MM.1S (cell line): ENCODE measurements at regions not wholly inside any gene's neighbourhood (a gene's known extent, or its start where the extent isn't known, plus 50 kb on each side); places are given as distances from the start of the nearest gene placed in this dataset.
"Not testable (repeated sequence)": the region's sequence is repeated elsewhere in the genome, so short reads cannot be mapped to it uniquely, and the experiment has no call there.

Experiments
- DNase-seq: peaks from one replicate; pipeline ENCODE4 v3.0.0-alpha.2; 2015
- H2AFZ ChIP-seq: fragments of 300-600 bp; sonication (generic); 2 replicates; pipeline ENCODE4 v1.6.0; 2016; ENCODE audit warnings: antibody characterized with exemption, low read length
- H3F3A ChIP-seq: fragments of 300-600 bp; sonication (generic); 2 replicates; pipeline ENCODE4 v1.6.1; 2016; ENCODE audit warnings: mild to moderate bottlenecking, antibody characterized with exemption, low read length, moderate library complexity, mixed read lengths; ENCODE audit not compliant: insufficient read depth
- H3K27ac ChIP-seq: fragments of 300-600 bp; sonication (generic); 2 replicates; pipeline ENCODE4 v1.5.1; 2016; ENCODE audit warnings: mild to moderate bottlenecking, low read length
- H3K27me3 ChIP-seq: fragments of 300-600 bp; sonication (generic); replicated peaks from 2 replicates; pipeline ENCODE4 v1.6.0; 2016; ENCODE audit warnings: low read length; ENCODE audit not compliant: insufficient read depth
- H3K36me3 ChIP-seq: fragments of 300-600 bp; sonication (generic); replicated peaks from 2 replicates; pipeline ENCODE4 v1.6.1; 2016; ENCODE audit warnings: mild to moderate bottlenecking, low read length, mixed read lengths; ENCODE audit not compliant: insufficient read depth
- H3K4me1 ChIP-seq: fragments of 300-600 bp; sonication (generic); 2 replicates; pipeline ENCODE4 v1.6.1; 2016; ENCODE audit warnings: low read length, mixed read lengths
- H3K4me2 ChIP-seq: fragments of 300-600 bp; sonication (generic); 2 replicates; pipeline ENCODE4 v1.6.0; 2016; ENCODE audit warnings: low read depth, low read length
- H3K4me3 ChIP-seq: fragments of 300-600 bp; sonication (generic); 2 replicates; pipeline ENCODE4 v1.5.1; 2016; ENCODE audit warnings: low read length, mixed read lengths
- H3K79me2 ChIP-seq: fragments of 300-600 bp; sonication (generic); 2 replicates; pipeline ENCODE4 v1.6.1; 2016; ENCODE audit warnings: mixed run types, low read length, mixed read lengths
- H3K9ac ChIP-seq: fragments of 300-600 bp; sonication (generic); 2 replicates; pipeline ENCODE4 v1.6.1; 2016; ENCODE audit warnings: low read length, mixed read lengths
- H3K9me2 ChIP-seq: fragments of 300-600 bp; sonication (generic); replicated peaks from 2 replicates; pipeline ENCODE4 v1.6.1; 2016; ENCODE audit warnings: mild to moderate bottlenecking, low read length, mixed read lengths; ENCODE audit not compliant: insufficient read depth
- H3K9me3 ChIP-seq: fragments of 300-600 bp; sonication (generic); replicated peaks from 2 replicates; pipeline ENCODE4 v1.6.1; 2016; ENCODE audit warnings: mild to moderate bottlenecking, low read length, mixed read lengths; ENCODE audit not compliant: insufficient read depth
- H4K20me1 ChIP-seq: fragments of 300-600 bp; sonication (generic); 2 replicates; pipeline ENCODE4 v1.6.1; 2016; ENCODE audit warnings: mild to moderate bottlenecking, low read length, moderate library complexity, mixed read lengths; ENCODE audit not compliant: insufficient read depth
- EZH2 ChIP-seq: fragments of 300-600 bp; sonication (generic); optimal IDR thresholded peaks from 2 replicates; pipeline ENCODE3; 2017; ENCODE audit warnings: low read depth, mild to moderate bottlenecking, antibody characterized with exemption, low read length, mixed read lengths
- EZH2phosphoT487 ChIP-seq: fragments of 300-600 bp; sonication (generic); IDR thresholded peaks from 2 replicates; pipeline ENCODE4 v1.6.1; 2018; ENCODE audit warnings: antibody characterized with exemption, low read length
- TF ChIP-seq, protein P1 (sequence below): fragments of 300-600 bp; sonication (generic); IDR thresholded peaks from 2 replicates; pipeline ENCODE4 v1.5.1; 2016; ENCODE audit warnings: antibody characterized with exemption, low read length, mixed read lengths

DNA sequence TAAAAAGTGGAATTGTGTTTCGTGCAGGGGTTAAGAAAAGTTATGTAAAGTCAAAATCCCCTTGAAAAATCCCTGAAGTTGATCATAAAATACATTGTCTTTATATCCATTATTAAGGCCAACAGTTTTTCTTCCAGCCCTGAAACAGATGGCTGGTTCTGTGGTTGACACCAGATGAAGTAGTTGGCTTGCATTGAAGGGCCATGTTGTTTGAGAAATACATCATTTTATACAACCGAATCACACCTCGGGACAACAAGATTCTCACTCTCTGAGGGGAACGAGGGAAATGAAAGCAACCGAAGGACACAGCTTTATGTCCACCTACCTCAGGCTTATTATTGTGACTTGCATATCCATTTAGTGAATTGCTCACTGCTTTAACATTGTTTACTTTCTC is 126.0 kb upstream of the MITF start:
- no peak for DNase-seq
- Histone ChIP-seq H3K9me2 (no peaks in the 10 kb centered on the region), H4K20me1 (no peaks in the 10 kb centered on the region), H3K9me3 (no peaks in the 10 kb centered on the region), H3K4me3 (no peak overlapping the region), H3K4me2 (no peak overlapping the region), H2AFZ (no peak overlapping the region), H3K27ac (no peak overlapping the region), H3K79me2 (no peaks in the 10 kb centered on the region), H3K36me3 (no peaks in the 10 kb centered on the region), H3F3A (no peaks in the 10 kb centered on the region), H3K4me1 (no peaks in the 10 kb centered on the region), H3K27me3 (no peaks in the 10 kb centered on the region), H3K9ac (no peak overlapping the region)
- TF ChIP-seq EZH2phosphoT487 (no peak), EZH2 (no peak)
- TF ChIP-seq, protein P1, sequence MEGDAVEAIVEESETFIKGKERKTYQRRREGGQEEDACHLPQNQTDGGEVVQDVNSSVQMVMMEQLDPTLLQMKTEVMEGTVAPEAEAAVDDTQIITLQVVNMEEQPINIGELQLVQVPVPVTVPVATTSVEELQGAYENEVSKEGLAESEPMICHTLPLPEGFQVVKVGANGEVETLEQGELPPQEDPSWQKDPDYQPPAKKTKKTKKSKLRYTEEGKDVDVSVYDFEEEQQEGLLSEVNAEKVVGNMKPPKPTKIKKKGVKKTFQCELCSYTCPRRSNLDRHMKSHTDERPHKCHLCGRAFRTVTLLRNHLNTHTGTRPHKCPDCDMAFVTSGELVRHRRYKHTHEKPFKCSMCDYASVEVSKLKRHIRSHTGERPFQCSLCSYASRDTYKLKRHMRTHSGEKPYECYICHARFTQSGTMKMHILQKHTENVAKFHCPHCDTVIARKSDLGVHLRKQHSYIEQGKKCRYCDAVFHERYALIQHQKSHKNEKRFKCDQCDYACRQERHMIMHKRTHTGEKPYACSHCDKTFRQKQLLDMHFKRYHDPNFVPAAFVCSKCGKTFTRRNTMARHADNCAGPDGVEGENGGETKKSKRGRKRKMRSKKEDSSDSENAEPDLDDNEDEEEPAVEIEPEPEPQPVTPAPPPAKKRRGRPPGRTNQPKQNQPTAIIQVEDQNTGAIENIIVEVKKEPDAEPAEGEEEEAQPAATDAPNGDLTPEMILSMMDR: no peak

- Histone ChIP-seq H3K27ac (no peak overlapping the region), H3K79me2 (no peaks in the 10 kb centered on the region), H3K4me1 (no peaks in the 10 kb centered on the region), H3F3A (no peaks in the 10 kb centered on the region), H3K4me2 (no peak overlapping the region), H4K20me1 (no peaks in the 10 kb centered on the region), H3K4me3 (no peak overlapping the region), H2AFZ (no peak overlapping the region), H3K36me3 (no peaks in the 10 kb centered on the region), H3K9me3 (no peaks in the 10 kb centered on the region), H3K27me3 (no peaks in the 10 kb centered on the region), H3K9ac (no peak overlapping the region), H3K9me2 (no peaks in the 10 kb centered on the region)
- TF ChIP-seq EZH2phosphoT487: no peak
- no peak for DNase-seq
Observed at GRCh38 chr3:69612791-69613190, 126.5 kb upstream of the MITF start.

DNA sequence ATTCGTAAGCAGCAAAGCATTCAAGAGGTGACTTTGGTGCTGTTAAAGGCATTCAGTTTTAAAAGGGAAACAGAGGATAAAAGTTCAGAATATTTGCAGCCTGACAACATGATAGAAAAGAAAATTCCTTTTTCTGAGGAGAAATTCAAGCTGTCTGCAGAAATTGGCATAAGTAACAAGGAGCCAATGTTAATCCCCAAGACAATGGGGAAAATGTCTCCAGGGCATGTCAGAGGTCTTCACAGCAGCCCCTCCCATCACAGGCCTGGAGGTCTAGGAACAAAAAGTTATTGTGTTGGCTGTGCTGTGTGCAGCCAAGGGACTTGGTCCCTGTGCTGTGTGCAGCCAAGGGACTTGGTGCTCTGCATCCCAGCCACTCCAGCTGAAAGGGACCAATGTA is 129.7 kb upstream of the MITF start:
- not testable (repeated sequence) for H3K9me3 ChIP-seq, H3K9ac ChIP-seq, H4K20me1 ChIP-seq, DNase-seq, H2AFZ ChIP-seq, H3K27ac ChIP-seq, H3K4me2 ChIP-seq, H3K79me2 ChIP-seq, H3K4me1 ChIP-seq, H3F3A ChIP-seq, H3K36me3 ChIP-seq, H3K4me3 ChIP-seq, H3K9me2 ChIP-seq, H3K27me3 ChIP-seq

DNA sequence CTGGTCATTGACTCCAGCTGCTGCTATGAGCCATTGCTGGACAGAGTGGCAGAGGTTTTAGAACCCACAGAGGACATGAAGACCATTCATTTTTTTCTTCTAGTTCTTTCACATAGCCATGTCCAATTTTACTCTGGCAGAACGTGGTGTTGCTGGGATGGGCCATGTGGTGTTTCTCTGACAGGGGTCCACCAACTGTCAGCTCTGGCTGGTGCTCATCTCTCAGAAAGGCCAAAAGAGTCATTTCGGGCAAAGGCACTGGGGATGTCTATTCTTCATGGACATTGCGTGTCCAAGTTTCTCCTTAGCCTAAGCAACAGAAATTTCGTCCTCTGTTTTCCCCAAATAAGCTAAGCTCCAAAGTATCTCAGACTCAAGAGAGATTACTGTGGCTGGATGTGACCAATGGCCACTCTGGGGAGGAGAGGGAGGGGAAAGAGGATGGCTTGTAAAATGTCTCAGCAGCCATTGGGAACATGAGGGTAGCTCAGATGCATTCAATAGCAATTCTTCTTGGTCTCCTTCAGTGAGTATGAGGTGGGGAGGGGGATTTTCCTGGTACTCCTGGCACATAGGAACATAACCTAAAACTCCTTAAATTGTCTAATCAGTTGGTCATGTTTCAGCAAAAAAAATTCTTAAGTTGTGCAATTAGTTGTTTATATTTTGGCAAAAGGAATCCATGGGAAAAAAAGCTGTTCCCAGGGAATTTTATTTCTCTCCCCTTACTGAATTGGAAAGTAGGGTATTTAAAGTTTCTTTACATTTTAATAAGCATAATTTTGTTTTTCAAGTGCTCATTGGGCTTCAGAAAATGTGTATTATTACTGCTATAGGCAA is 131.6 kb upstream of the MITF start:
- TF ChIP-seq EZH2phosphoT487: no peak
- TF ChIP-seq, protein P1: no peak
- no peak for TF ChIP-seq EZH2
- Histone ChIP-seq H3K4me2 (no peak overlapping the region), H3K27ac (no peak overlapping the region), H2AFZ (no peak overlapping the region), H3K79me2 (no peaks in the 10 kb centered on the region), H3K9me2 (no peaks in the 10 kb centered on the region), H3K27me3 (no peaks in the 10 kb centered on the region), H3K9ac (no peak overlapping the region), H3K4me1 (no peaks in the 10 kb centered on the region), H3K4me3 (no peak overlapping the region), H3K9me3 (no peaks in the 10 kb centered on the region), H3F3A (no peaks in the 10 kb centered on the region), H4K20me1 (no peaks in the 10 kb centered on the region), H3K36me3 (no peaks in the 10 kb centered on the region)
- no peak for DNase-seq
